Stomach smooth muscle (tissue), 2 donors: ENCODE measurements at regions not wholly inside any gene's neighbourhood (a gene's known extent, or its start where the extent isn't known, plus 50 kb on each side); places are given as distances from the start of the nearest gene placed in this dataset.
"Not testable (repeated sequence)": the region's sequence is repeated elsewhere in the genome, so short reads cannot be mapped to it uniquely, and the experiment has no call there.

Experiments used
- H3K27ac ChIP-seq: one replicate; pipeline ENCODE4 v1.7.0; 2013; ENCODE audit warnings: mild to moderate bottlenecking, low read length, inconsistent platforms
- H3K27me3 ChIP-seq, 2 donors: one replicate each; pipeline ENCODE4 v1.7.0; 2013; ENCODE audit warnings: low read length in 2 of 2; ENCODE audit not compliant: insufficient read depth in 2 of 2, control insufficient read depth in 1 of 2
- H3K36me3 ChIP-seq, 2 donors: one replicate each; pipeline ENCODE4 v1.7.0; 2013; ENCODE audit warnings: low read length in 2 of 2; ENCODE audit not compliant: control insufficient read depth in 2 of 2, insufficient read depth in 2 of 2
- H3K4me1 ChIP-seq: one replicate; pipeline ENCODE4 v1.7.0; 2013; ENCODE audit warnings: low read length; ENCODE audit not compliant: control insufficient read depth, insufficient read depth
- H3K4me3 ChIP-seq, 2 donors: one replicate each; pipeline ENCODE4 v1.7.0; 2013; ENCODE audit warnings: low read length in 2 of 2
- H3K9ac ChIP-seq, 2 donors: one replicate each; pipeline ENCODE4 v1.7.0; 2013; ENCODE audit warnings: low read length in 2 of 2, mild to moderate bottlenecking in 1 of 2
- H3K9me3 ChIP-seq, 2 donors: one replicate each; pipeline ENCODE4 v1.7.0; 2013; ENCODE audit warnings: low read length in 2 of 2; ENCODE audit not compliant: control insufficient read depth in 2 of 2
- donor health status: healthy.
- donor health status: Pancreatic carcinoma.

- Histone ChIP-seq H3K27me3 (no peaks in the 10 kb centered on the region), H3K9ac (no peak overlapping the region), H3K27ac (no peak overlapping the region), H3K4me1 (no peaks in the 10 kb centered on the region), H3K4me3 (no peak overlapping the region), H3K9me3 (no peaks in the 10 kb centered on the region), H3K36me3 (no peaks in the 10 kb centered on the region)
Measured at GRCh38 chr2:175241691-175242090, 60.2 kb upstream of the ATP5MC3 start.

- H3K9me3 ChIP-seq, H3K4me3 ChIP-seq, H3K27me3 ChIP-seq, H3K36me3 ChIP-seq, H3K9ac ChIP-seq, H3K4me1 ChIP-seq, H3K27ac ChIP-seq: not testable (repeated sequence)
Measured at GRCh38 chr2:175240033-175240432, 58.5 kb upstream of the ATP5MC3 start.

- H3K36me3 ChIP-seq: no peaks in the 10 kb centered on the region
- no peak overlapping the region for H3K27ac ChIP-seq
- H3K9ac ChIP-seq: no peak overlapping the region
- no peaks in the 10 kb centered on the region for H3K27me3 ChIP-seq
- H3K9me3 ChIP-seq: no peaks in the 10 kb centered on the region
- H3K4me1 ChIP-seq: no peaks in the 10 kb centered on the region
- no peak overlapping the region for H3K4me3 ChIP-seq
Measured at GRCh38 chr2:175236930-175237329, 55.4 kb upstream of the ATP5MC3 start.

- Histone ChIP-seq H3K27ac (no peak overlapping the region), H3K9me3 (no peaks in the 10 kb centered on the region), H3K4me1 (no peaks in the 10 kb centered on the region)
Measured at GRCh38 chr2:175234650-175235049, 53.1 kb upstream of the ATP5MC3 start.

GRCh38 chr2:175234153-175234552 lies 52.6 kb upstream of the ATP5MC3 start:
- Histone ChIP-seq H3K27ac (no peak overlapping the region), H3K27me3 (no peaks in the 10 kb centered on the region), H3K4me1 (no peaks in the 10 kb centered on the region), H3K4me3 (no peak overlapping the region), H3K9me3 (no peaks in the 10 kb centered on the region), H3K36me3 (no peaks in the 10 kb centered on the region), H3K9ac (no peak overlapping the region)

More at GRCh38 chr2:175234650-175235049, 53.1 kb upstream of the ATP5MC3 start:
- no peaks in the 10 kb centered on the region for H3K36me3 ChIP-seq
- no peak overlapping the region for H3K9ac ChIP-seq
- no peak overlapping the region for H3K4me3 ChIP-seq
- no peaks in the 10 kb centered on the region for H3K27me3 ChIP-seq

GRCh38 chr2:175233135-175233719 lies 51.7 kb upstream of the ATP5MC3 start:
- Histone ChIP-seq H3K9me3 (no peaks in the 10 kb centered on the region), H3K9ac (no peak overlapping the region), H3K27me3 (no peaks in the 10 kb centered on the region), H3K27ac (no peak overlapping the region), H3K4me3 (no peak overlapping the region), H3K4me1 (no peaks in the 10 kb centered on the region), H3K36me3 (no peaks in the 10 kb centered on the region)
